ENCODE measurements at regions not wholly inside any gene's neighbourhood (a gene's known extent, or its start where the extent isn't known, plus 50 kb on each side); places are given as distances from the start of the nearest gene placed in this dataset.

DNA sequence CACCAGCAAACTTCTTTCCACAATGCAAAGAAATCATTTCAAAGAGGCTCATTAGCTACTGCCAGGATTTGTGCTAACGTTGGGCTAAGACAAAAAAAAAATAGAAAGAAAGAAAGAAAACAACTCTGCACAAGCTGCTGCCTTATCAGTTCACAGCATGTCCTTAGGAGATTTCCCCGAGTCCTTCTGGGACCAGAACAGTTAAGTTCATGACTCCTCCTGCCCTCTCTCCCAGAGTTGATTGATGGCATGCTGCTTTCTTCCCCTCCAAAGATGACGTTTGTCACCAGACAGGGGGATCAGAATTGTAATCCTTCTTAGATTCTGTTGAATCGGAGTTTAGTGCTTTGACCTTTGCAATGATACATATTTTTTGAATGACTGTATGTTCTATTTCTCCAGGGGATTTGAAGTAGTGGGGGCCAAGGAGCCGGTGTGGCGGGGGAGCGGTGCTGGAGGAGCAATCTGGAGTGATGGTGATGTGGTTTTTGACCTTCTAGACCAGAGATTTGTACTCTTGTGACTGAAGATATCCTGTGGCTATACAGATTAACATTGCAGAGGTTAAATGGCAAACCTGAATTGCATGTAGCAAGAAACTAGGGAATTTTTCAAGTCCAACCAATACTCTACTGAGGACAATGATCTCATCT, 409.2 kb upstream of the TMPO start:
- TF ChIP-seq SIX5 (IDR thresholded peaks at IDR 0.05; ENCODE audit: low read depth, low read length, severe bottlenecking) (no peak), EP300 (IDR thresholded peaks at IDR 0.05; ENCODE audit: borderline replicate concordance in 1 of 2, control insufficient read depth in 1 of 2, low read depth in 2 of 2, low read length in 2 of 2) (no peak), EZH2 (IDR thresholded peaks at IDR 0.05; ENCODE audit: borderline replicate concordance, control insufficient read depth, low read depth, low read length) (no peak), CHD4 (IDR thresholded peaks at IDR 0.05) (no peak), ZNF687 (IDR thresholded peaks at IDR 0.05) (no peak), ESRRA (IDR thresholded peaks at IDR 0.05; ENCODE audit: low read length) (no peak), ATF3 (IDR thresholded peaks at IDR 0.05; ENCODE audit: borderline replicate concordance, extremely low read depth, low read depth, low read length) (no peak), NRF1 (conservative IDR thresholded peaks at IDR 0.05; ENCODE audit: low read depth, low read length) (no peak), CEBPZ (IDR thresholded peaks at IDR 0.05; ENCODE audit: low read depth, low read length) (no peak), ZNF274 (IDR thresholded peaks at IDR 0.05; ENCODE audit: insufficient read depth, insufficient read length) (no peak), ZNF24 (IDR thresholded peaks at IDR 0.05) (no peak), TAF1 (IDR thresholded peaks at IDR 0.05; ENCODE audit: borderline replicate concordance, low read depth, low read length) (no peak), SMARCA5 (IDR thresholded peaks at IDR 0.05) (no peak)
- TF ChIP-seq, protein P1, sequence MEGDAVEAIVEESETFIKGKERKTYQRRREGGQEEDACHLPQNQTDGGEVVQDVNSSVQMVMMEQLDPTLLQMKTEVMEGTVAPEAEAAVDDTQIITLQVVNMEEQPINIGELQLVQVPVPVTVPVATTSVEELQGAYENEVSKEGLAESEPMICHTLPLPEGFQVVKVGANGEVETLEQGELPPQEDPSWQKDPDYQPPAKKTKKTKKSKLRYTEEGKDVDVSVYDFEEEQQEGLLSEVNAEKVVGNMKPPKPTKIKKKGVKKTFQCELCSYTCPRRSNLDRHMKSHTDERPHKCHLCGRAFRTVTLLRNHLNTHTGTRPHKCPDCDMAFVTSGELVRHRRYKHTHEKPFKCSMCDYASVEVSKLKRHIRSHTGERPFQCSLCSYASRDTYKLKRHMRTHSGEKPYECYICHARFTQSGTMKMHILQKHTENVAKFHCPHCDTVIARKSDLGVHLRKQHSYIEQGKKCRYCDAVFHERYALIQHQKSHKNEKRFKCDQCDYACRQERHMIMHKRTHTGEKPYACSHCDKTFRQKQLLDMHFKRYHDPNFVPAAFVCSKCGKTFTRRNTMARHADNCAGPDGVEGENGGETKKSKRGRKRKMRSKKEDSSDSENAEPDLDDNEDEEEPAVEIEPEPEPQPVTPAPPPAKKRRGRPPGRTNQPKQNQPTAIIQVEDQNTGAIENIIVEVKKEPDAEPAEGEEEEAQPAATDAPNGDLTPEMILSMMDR (IDR thresholded peaks at IDR 0.05 in 2 of 3, conservative IDR thresholded peaks at IDR 0.05 in 1 of 3; ENCODE audit: control insufficient read depth in 2 of 3, extremely low read depth in 1 of 3, insufficient read depth in 1 of 3, low read depth in 3 of 3, low read length in 3 of 3): no peak
